HG02759 (cell line): ENCODE measurements at regions not wholly inside any gene's neighbourhood (a gene's known extent, or its start where the extent isn't known, plus 50 kb on each side); places are given as distances from the start of the nearest gene placed in this dataset.
"Not testable (repeated sequence)": the region's sequence is repeated elsewhere in the genome, so short reads cannot be mapped to it uniquely, and the experiment has no call there.

Experiments
- ATAC-seq: cut with Tn5 transposase; IDR thresholded peaks from one replicate; pipeline ENCODE4 v1.9.1; 2021; ENCODE audit warnings: mild to moderate bottlenecking, moderate library complexity; ENCODE audit not compliant: unreplicated experiment

- no peak for ATAC-seq
These were observed 2041.5 kb upstream of the PCDH20 start for GRCh38 chr13:63457186-63457585.

- ATAC-seq, result no peak
These were observed 2040.3 kb upstream of the PCDH20 start for GRCh38 chr13:63455938-63456337.

GRCh38 chr13:63449550-63449949 lies 2033.9 kb upstream of the PCDH20 start:
- no peak for ATAC-seq

- ATAC-seq, result no peak
These were observed 2033.0 kb upstream of the PCDH20 start for GRCh38 chr13:63448692-63449091.

- no peak for ATAC-seq
These were observed 2030.7 kb upstream of the PCDH20 start for GRCh38 chr13:63446329-63446728.

GRCh38 chr13:63444225-63444624 lies 2028.6 kb upstream of the PCDH20 start:
- not testable (repeated sequence) for ATAC-seq

GRCh38 chr13:63438951-63439350 lies 2023.3 kb upstream of the PCDH20 start:
- ATAC-seq, result no peak

- no peak for ATAC-seq
These were observed 2020.6 kb upstream of the PCDH20 start for GRCh38 chr13:63436325-63436668.

GRCh38 chr13:63435667-63436324 lies 2020.1 kb upstream of the PCDH20 start:
- ATAC-seq, result no peak

- no peak for ATAC-seq
These were observed 2018.0 kb upstream of the PCDH20 start for GRCh38 chr13:63433546-63434150.

- no peak for ATAC-seq
These were observed 2011.5 kb upstream of the PCDH20 start for GRCh38 chr13:63427170-63427569.

- no peak for ATAC-seq
These were observed 2009.5 kb upstream of the PCDH20 start for GRCh38 chr13:63425131-63425530.

GRCh38 chr13:63421123-63421522 lies 2005.5 kb upstream of the PCDH20 start:
- ATAC-seq, result no peak

GRCh38 chr13:63420685-63421084 lies 2005.0 kb upstream of the PCDH20 start:
- no peak for ATAC-seq

GRCh38 chr13:63414247-63414646 lies 1998.6 kb upstream of the PCDH20 start:
- no peak for ATAC-seq

GRCh38 chr13:63409791-63410351 lies 1994.2 kb upstream of the PCDH20 start:
- no peak for ATAC-seq

GRCh38 chr13:63408331-63409189 lies 1992.9 kb upstream of the PCDH20 start:
- no peak for ATAC-seq

- no peak for ATAC-seq
These were observed 1988.1 kb upstream of the PCDH20 start for GRCh38 chr13:63403733-63404132.

GRCh38 chr13:63396746-63397145 lies 1981.1 kb upstream of the PCDH20 start:
- ATAC-seq, result no peak

- ATAC-seq, result no peak
These were observed 1977.5 kb upstream of the PCDH20 start for GRCh38 chr13:63393112-63393511.

GRCh38 chr13:63389756-63390155 lies 1974.1 kb upstream of the PCDH20 start:
- ATAC-seq, result no peak
